Upper lobe of left lung (tissue), 4 donors: ENCODE measurements at regions not wholly inside any gene's neighbourhood (a gene's known extent, or its start where the extent isn't known, plus 50 kb on each side); places are given as distances from the start of the nearest gene placed in this dataset.

Experiments used
- EP300 ChIP-seq, 4 donors: sonication (generic); formaldehyde crosslinking; IDR thresholded peaks; one replicate each; pipeline ENCODE4 v1.5.1; 2017; ENCODE audit warnings: antibody characterized with exemption in 4 of 4, control low read depth in 2 of 4
- POLR2A ChIP-seq, 4 donors: fragments of 450-650 bp; IDR thresholded peaks; one replicate each; pipeline ENCODE4 v1.5.1; 2016 to 2017; ENCODE audit warnings: antibody characterized with exemption in 4 of 4, mild to moderate bottlenecking in 2 of 4
- POLR2AphosphoS5 ChIP-seq, 2 donors: sonication (generic); formaldehyde crosslinking; IDR thresholded peaks; one replicate each; pipeline ENCODE4 v1.5.1; 2017; ENCODE audit warnings: antibody characterized with exemption in 2 of 2
- TF ChIP-seq, protein P1 (sequence below), 6 experiments: fragments of 450-650 bp in 4 of 6; fragments of 200-600 bp in 2 of 6; sonication (generic) in 2 of 6; IDR thresholded peaks; one replicate each; pipeline ENCODE4 v1.5.1; 2016 to 2019; ENCODE audit warnings: antibody characterized with exemption in 6 of 6

DNA sequence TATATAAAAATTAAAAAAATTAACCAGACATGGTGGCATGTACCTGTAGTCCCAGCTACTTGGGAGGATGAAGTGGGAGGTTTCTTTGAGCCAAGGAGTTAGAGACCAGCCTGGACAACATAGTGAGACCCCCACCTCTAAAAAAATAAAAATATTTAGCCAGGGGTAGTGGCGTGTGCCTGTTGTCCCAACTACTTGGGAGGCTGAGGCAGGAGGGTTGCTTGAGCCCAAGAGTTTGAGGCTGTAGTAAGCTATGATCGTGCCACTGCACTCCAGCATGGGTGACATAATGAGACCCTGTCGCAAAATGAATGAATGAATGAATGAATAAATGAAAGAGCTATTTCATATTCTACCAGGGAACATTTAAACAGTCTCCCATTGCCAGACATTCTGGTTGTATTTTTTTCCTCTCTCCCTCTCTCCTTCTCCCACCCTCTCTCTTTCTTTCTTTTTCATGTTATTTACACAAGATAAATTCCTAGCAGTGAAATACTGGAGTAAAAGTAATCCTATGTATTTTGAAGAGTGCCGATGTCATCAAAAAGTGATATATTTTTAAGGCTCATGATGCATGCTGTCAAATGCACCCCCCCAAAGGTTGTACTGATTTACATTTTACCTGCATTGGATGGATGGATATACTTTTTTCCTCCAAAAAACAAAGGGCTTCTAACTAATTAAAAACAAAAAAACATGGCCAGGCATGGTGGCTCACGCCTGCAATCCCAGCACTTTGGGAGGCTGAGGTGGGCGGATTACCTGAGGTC lies 194.8 kb upstream of the ZNF217 start:
- TF ChIP-seq, protein P1, sequence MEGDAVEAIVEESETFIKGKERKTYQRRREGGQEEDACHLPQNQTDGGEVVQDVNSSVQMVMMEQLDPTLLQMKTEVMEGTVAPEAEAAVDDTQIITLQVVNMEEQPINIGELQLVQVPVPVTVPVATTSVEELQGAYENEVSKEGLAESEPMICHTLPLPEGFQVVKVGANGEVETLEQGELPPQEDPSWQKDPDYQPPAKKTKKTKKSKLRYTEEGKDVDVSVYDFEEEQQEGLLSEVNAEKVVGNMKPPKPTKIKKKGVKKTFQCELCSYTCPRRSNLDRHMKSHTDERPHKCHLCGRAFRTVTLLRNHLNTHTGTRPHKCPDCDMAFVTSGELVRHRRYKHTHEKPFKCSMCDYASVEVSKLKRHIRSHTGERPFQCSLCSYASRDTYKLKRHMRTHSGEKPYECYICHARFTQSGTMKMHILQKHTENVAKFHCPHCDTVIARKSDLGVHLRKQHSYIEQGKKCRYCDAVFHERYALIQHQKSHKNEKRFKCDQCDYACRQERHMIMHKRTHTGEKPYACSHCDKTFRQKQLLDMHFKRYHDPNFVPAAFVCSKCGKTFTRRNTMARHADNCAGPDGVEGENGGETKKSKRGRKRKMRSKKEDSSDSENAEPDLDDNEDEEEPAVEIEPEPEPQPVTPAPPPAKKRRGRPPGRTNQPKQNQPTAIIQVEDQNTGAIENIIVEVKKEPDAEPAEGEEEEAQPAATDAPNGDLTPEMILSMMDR (IDR thresholded peaks at IDR 0.05) = no peak
- TF ChIP-seq EP300 (IDR thresholded peaks at IDR 0.05) = no peak
- no peak for TF ChIP-seq POLR2AphosphoS5 (IDR thresholded peaks at IDR 0.05)
- TF ChIP-seq POLR2A (IDR thresholded peaks at IDR 0.05) = no peak
